ENCODE measurements at regions not wholly inside any gene's neighbourhood (a gene's known extent, or its start where the extent isn't known, plus 50 kb on each side); places are given as distances from the start of the nearest gene placed in this dataset.

DNA sequence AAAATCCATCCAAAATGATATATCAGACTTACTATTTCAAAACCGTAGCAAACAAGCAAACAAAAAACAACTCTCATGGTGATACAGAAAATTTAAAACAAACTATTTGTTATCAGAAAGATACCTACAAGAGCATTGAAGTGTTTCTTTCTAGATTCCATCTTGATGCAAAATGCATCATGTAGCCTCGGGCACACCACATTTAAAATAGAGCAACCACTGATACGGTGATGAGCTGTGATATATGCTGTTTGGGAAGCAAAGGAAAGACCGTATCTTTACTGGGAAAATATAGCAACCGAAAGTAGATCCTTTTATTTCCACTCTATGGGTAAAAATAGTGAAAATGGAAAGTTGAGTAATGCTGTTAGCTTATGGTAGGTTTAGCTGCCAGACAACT, 892.0 kb downstream of the GATA3 start:
- DNase-seq = no peak

- DNase-seq = no peak
Observed at GRCh38 chr10:8950978-8951377, 896.5 kb downstream of the GATA3 start.

GRCh38 chr10:8951440-8952089, 897.1 kb downstream of the GATA3 start:
- DNase-seq = no peak

DNA sequence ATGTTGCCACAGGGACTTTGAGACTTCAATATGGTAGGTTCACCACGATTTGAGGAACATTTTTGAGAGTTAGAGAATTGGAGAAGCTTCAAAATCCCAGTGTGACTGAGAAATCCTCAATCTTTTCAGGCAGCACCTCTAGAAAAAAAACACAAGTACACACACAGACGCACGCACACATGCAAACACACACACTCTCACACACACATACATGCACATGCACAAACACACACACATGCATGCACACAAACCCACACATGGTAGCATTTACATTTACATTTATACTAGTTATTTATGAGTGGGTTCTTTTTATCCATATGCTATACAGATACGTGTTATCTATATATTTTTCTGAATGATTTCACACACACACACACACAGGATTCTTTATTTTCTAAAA, 901.9 kb downstream of the GATA3 start:
- DNase-seq = no peak

DNA sequence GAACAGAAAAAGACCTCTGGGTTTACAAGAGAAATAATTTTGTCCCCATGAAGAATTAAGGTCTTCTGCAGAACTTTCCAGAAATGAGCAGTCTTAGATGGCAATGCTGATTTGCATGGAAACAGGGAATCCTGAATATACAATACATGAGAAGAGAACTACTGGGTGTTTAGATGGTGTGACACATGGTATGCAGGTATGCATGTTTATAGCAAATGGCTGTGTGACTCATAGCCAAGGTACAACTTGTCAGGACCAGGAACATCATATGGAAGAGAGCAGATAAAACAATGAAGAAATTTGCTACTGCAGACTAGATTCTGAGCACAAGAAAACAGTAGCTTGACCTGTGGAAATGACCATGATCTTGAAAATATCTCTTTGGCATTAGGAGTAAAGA, 907.8 kb downstream of the GATA3 start:
- no peak for DNase-seq

GRCh38 chr10:8967061-8967460, 912.6 kb downstream of the GATA3 start:
- no peak for DNase-seq

- DNase-seq = no peak
Observed at GRCh38 chr10:8969853-8970252, 915.4 kb downstream of the GATA3 start.

DNA sequence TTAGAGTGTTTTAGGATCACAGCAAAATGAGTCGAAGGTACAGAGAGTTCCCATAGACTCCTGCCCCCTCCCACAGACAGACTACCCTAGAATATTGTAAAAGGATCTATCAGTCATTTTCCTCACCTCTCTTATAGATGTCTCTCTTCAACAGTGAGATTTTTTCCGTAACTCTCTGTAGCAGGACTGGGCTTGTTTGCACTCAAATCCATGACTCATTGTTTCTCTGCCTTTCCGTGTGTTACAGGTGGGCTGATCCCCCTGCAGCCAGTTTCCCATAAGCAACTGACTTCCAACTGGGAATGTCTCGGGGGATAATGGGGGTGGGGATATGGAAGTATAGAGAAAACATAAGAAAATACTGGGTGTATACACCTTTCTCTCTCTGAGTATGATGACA, 921.0 kb downstream of the GATA3 start:
- no peak for DNase-seq

DNA sequence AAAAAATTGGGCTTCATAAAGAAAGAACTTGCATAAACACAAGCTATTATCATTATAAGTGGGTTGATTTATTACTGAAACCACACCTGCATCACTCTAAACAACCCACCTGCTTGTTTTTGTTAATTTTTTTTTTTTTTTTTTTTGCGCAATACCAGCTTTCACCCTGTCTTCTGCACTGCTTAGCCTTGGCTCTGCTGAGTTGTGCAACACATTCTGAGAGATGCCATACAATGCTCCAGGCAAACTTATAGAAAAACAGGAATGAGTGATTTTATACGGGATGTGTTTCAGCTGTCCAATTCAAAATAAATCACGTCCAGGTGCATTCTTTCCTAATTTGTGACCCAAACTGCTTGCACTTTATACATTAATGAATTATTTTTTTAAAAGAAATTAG, 923.6 kb downstream of the GATA3 start:
- no peak for DNase-seq

DNA sequence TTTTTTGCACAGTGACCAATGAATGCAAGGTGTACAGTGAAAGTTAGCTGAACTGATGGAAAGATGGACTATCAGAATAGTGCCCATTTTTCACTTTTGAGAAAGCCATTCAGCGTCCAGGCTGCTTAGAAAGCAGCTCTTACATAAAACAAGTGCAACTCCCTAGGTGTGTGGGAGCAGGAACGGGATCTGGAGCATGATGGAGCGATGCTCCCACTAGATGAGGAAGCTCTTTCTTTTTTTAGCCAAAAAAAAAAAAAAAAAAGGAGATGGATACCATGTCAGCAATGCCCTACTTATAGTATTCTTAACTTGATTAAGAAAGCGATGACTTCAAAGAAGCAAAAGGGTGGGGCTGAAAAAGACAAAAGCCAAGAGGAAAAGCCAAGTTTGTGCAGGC, 925.5 kb downstream of the GATA3 start:
- DNase-seq = no peak

DNA sequence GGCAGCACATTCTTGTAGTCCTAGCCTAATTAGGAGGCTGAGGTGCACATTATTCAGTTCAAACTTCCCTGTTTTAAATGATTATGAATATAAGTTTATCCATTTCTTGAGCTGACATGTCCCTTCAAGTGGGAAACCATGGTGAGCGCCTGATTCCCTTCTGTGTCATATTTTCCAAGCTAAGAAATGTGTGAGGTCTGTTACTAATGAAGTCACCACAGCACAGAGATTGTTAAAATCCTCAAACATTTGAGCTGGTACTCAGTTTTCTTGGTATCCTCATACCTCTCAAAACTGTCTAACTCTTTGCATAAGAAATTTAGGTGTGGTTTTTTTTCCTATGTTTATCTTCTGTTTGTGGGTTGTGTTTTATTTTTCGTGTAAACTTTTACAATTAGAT, 926.8 kb downstream of the GATA3 start:
- DNase-seq = no peak

DNA sequence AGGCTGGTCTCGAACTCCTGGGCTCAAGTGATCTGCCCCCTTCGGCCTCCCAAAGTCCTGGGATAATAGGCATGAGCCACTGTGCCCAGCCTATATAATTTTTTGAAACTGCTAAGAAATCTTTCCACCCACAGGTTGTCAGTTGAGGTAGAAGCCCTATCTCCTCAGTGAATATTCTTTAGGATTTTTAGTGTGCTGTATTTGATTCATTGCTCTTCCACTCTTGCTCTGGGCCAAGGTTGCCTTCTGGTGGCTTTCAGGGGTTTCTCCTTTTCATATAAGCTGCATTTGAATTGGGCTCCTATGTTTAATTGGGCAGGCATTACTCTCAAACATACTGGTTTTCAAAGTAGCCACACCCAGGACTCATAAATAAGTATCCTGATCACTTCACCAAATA, 931.2 kb downstream of the GATA3 start:
- no peak for DNase-seq

- DNase-seq = no peak
Observed at GRCh38 chr10:8986975-8987374, 932.5 kb downstream of the GATA3 start.

GRCh38 chr10:8987712-8988111, 933.2 kb downstream of the GATA3 start:
- DNase-seq = no peak

DNA sequence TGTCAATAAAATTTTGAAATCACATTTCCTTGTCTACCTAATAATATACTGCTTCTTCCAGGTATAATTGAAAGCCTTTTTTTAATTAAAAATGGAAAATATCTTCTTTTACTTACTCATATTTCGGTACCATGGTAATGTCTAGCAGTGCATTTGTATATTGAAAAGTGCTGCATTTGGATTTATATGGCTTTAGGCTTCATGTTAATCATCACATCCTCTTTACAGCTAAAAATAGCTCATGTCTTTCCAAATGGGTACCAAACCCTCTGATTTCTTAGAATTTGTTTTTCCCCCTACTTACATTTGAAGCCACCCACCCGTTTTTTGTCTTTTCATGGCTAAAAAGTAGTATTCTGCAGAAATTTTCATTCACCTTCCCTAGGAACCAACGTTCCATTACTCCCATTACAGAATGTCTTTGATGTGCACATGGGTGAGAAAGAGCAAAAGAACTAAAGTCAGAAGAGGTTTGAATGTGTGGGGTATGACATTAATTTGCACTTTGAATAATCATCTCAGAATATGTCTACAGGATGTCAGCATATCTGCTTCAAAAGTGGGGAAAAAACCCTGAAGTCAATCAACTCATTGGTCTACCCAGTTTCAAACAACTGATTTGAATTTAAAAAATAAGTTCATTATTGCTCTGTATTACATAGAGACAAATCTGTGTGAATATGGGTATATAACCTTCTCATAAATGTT, 935.9 kb downstream of the GATA3 start:
- DNase-seq = no peak

GRCh38 chr10:8992009-8992408, 937.5 kb downstream of the GATA3 start:
- no peak for DNase-seq

DNA sequence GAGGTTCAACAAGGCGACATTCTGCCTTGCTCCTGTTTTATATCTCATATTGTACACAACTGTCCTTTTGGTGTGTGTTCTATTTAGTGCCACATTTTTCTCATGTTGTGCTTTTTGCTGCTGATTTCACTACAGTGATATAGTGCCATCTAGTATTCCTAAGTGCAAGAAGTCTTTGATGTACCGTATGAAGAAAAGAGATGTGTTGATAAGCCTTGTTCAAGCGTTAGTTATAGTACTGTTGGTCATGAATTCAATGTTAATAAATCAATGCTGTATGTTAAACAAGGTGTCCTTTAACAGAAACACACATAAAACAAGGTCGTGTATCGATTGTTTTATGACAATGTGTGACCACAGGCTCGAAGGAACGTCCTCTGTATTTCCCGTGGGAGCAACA, 939.4 kb downstream of the GATA3 start:
- no peak for DNase-seq

- DNase-seq = no peak
Observed at GRCh38 chr10:8998751-8999150, 944.3 kb downstream of the GATA3 start.

- no peak for DNase-seq
Observed at GRCh38 chr10:9003122-9003521, 948.6 kb downstream of the GATA3 start.

DNA sequence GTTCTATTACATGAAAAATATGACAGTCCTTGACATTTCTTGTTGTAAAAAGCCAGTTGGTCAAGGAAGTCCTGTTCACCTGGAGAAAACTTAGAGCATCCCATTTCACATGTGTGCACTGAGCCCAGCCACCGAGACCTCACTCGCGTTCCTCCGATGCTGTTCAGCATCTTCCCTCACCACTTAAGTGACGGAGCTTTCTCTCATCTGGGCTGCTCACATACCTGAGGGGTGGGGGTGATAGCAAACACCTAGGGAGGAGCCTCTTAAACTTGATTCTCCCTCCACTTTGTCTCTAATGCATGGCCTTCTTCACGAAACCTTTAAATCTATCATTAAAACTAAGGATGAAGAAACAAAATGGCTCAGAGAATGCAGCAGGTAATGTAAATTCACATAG, 950.2 kb downstream of the GATA3 start:
- no peak for DNase-seq

DNA sequence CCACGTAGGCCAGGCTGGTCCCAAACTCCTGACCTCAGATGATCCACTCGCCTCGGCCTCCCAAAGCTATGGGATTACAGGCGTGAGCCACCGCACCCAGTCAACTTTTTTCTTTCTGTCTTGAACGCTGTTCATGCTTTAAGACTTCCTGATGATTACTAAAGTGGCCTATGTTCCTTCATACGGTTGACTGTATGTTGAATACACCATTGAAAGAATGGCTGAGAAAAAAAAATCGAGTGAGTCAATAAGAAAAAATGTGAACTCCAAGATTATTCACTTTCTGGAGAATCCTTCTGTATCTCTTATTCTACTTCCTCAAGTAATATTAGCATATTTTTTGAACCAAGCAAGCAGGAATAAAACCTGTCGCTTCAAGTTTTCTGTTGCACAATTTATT, 955.0 kb downstream of the GATA3 start:
- no peak for DNase-seq

- no peak for DNase-seq
Observed at GRCh38 chr10:9010093-9010492, 955.6 kb downstream of the GATA3 start.

DNA sequence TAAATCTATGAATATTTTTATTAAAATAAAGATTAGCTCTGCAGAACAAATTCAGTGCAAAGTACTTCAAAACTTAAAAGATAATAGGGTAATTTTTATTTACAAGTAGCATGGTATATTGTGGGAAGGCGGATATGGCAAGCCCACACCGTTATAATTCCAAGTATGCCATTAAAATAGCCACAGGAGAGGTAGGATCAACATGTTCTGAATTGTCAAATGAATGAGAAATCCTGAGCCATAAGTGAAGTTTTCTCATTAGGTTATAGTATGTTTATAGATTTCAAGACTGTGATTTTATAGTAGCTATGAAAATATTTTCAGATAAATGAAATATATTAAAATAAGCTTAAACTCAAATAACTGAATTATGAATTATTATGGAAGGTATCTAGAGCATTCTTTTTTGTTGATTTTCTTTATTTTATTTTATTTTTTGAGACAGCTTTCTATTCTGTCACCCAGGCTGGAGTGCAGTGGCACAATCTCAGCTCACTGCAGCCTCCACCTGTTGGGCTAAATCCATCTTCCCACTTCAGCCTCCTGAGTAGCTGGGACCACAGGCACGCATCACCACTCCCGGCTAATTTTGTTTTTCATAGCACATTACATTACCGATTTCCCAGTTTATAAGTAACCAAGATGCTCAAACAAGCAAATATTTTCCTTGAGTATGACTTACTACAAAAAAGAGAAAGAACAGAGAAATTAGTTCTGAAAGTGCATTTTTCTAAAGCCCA, 956.6 kb downstream of the GATA3 start:
- no peak for DNase-seq

GRCh38 chr10:9012312-9012711, 957.8 kb downstream of the GATA3 start:
- no peak for DNase-seq
